ENCODE measurements at regions not wholly inside any gene's neighbourhood (a gene's known extent, or its start where the extent isn't known, plus 50 kb on each side); places are given as distances from the start of the nearest gene placed in this dataset.

GRCh38 chr11:70713086-70713835 lies 314.9 kb downstream of the CTTN start:
- Histone ChIP-seq H2AFZ (ENCODE audit: low read depth, low read length) (no peak overlapping the region), H3K4me2 (ENCODE audit: insufficient read depth, low read length) (no peak overlapping the region), H3K36me3 (ENCODE audit: insufficient read depth, low read length) (no peaks in the 10 kb centered on the region), H3K4me3 (ENCODE audit: low read depth in 1 of 2, low read length in 2 of 2) (no peak overlapping the region), H3K4me1 (ENCODE audit: insufficient read depth, low read length) (no peaks in the 10 kb centered on the region), H3K79me2 (ENCODE audit: insufficient read depth, low read length) (no peaks in the 10 kb centered on the region), H3K27ac (ENCODE audit: low read length) (no peak overlapping the region), H3K9me3 (ENCODE audit: insufficient read depth, low read length, severe bottlenecking) (no peaks in the 10 kb centered on the region), H4K20me1 (ENCODE audit: insufficient read depth, low read length) (peaks cover 15% of the 10 kb centered on the region), H3K27me3 (ENCODE audit: insufficient read depth, low read length, poor library complexity) (peaks cover 8% of the 10 kb centered on the region), H3K9ac (ENCODE audit: low read depth, low read length) (no peak overlapping the region)
- TF ChIP-seq CTCF (IDR thresholded peaks at IDR 0.05; ENCODE audit: borderline replicate concordance, extremely low read depth, low read length, poor library complexity, severe bottlenecking) (no peak), EZH2 (IDR thresholded peaks at IDR 0.05; ENCODE audit: borderline replicate concordance, low read depth, low read length, severe bottlenecking) (no peak)
- no peak for ATAC-seq (ENCODE audit: insufficient read depth, low read depth)
- DNase-seq = no peak

- no peak for DNase-seq
- peaks cover 8% of the 10 kb centered on the region for H3K27me3 ChIP-seq (ENCODE audit: insufficient read depth, low read length, poor library complexity)
Observed at GRCh38 chr11:70713988-70714665, 315.8 kb downstream of the CTTN start.

DNA sequence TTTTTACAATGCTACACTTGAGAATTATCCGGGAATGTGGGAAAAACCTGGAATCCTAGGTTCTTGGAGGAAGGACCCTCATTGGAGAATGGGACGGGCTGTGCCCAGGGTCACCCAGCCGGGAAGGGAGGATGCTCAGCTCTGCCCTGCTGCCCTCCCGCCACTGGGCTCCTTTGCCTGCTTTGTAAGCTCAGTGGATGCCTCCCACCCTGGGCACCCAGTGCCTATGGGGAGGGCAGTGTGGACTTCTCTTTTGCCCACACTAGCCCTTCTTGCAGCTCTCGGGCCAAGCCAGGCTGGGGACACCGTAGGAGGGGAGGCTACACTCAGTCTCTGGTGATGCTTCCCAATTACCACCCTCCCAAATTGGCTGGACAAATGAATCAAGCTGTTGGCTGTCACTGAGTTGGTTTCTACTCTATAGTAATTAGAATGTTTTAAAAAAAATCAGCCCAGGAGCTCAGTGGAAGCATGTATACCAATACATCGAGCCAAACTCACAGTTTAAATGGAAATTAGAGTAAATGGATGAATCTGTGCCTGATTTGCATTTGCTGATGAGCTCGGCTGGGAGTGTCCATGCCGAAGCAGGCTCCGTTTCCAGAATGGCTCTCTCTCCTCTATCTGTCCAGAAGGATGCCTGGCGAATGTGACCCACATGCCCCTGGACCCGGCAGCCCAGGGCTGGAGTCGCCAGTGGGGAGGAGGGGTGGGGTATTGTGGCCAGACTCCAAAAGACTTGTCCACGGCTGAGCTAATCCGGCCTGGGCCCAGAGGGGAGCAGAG lies 317.0 kb downstream of the CTTN start:
- Histone ChIP-seq H3K4me3 (ENCODE audit: low read depth in 1 of 2, low read length in 2 of 2) (no peak overlapping the region), H3K4me2 (ENCODE audit: insufficient read depth, low read length) (no peak overlapping the region), H3K4me1 (ENCODE audit: insufficient read depth, low read length) (no peaks in the 10 kb centered on the region), H3K27me3 (ENCODE audit: insufficient read depth, low read length, poor library complexity) (peaks cover 5% of the 10 kb centered on the region), H3K9ac (ENCODE audit: low read depth, low read length) (no peak overlapping the region), H3K79me2 (ENCODE audit: insufficient read depth, low read length) (no peaks in the 10 kb centered on the region), H3K27ac (ENCODE audit: low read length) (no peak overlapping the region), H2AFZ (ENCODE audit: low read depth, low read length) (no peak overlapping the region), H3K9me3 (ENCODE audit: insufficient read depth, low read length, severe bottlenecking) (no peaks in the 10 kb centered on the region), H3K36me3 (ENCODE audit: insufficient read depth, low read length) (no peaks in the 10 kb centered on the region), H4K20me1 (ENCODE audit: insufficient read depth, low read length) (peaks cover 11% of the 10 kb centered on the region)
- DNase-seq (no peak), ATAC-seq (ENCODE audit: insufficient read depth, low read depth) (no peak)
- no peak for TF ChIP-seq CTCF (IDR thresholded peaks at IDR 0.05; ENCODE audit: borderline replicate concordance, extremely low read depth, low read length, poor library complexity, severe bottlenecking)
- TF ChIP-seq EZH2 (IDR thresholded peaks at IDR 0.05; ENCODE audit: borderline replicate concordance, low read depth, low read length, severe bottlenecking) = no peak

More at GRCh38 chr11:70713988-70714665, 315.8 kb downstream of the CTTN start:
- H3K4me3 ChIP-seq (ENCODE audit: low read depth in 1 of 2, low read length in 2 of 2) = no peak overlapping the region
- H3K27ac ChIP-seq (ENCODE audit: low read length) = no peak overlapping the region
- peaks cover 15% of the 10 kb centered on the region for H4K20me1 ChIP-seq (ENCODE audit: insufficient read depth, low read length)
- no peak overlapping the region for H2AFZ ChIP-seq (ENCODE audit: low read depth, low read length)
- H3K9ac ChIP-seq (ENCODE audit: low read depth, low read length) = no peak overlapping the region
- no peaks in the 10 kb centered on the region for H3K9me3 ChIP-seq (ENCODE audit: insufficient read depth, low read length, severe bottlenecking)
- no peaks in the 10 kb centered on the region for H3K36me3 ChIP-seq (ENCODE audit: insufficient read depth, low read length)
- ATAC-seq (ENCODE audit: insufficient read depth, low read depth) = no peak
- H3K4me1 ChIP-seq (ENCODE audit: insufficient read depth, low read length) = no peaks in the 10 kb centered on the region
- H3K4me2 ChIP-seq (ENCODE audit: insufficient read depth, low read length) = no peak overlapping the region
- H3K79me2 ChIP-seq (ENCODE audit: insufficient read depth, low read length) = no peaks in the 10 kb centered on the region
- TF ChIP-seq EZH2 (IDR thresholded peaks at IDR 0.05; ENCODE audit: borderline replicate concordance, low read depth, low read length, severe bottlenecking) (no peak), CTCF (IDR thresholded peaks at IDR 0.05; ENCODE audit: borderline replicate concordance, extremely low read depth, low read length, poor library complexity, severe bottlenecking) (no peak)
